GM21737 (cell line): ENCODE measurements at regions not wholly inside any gene's neighbourhood (a gene's known extent, or its start where the extent isn't known, plus 50 kb on each side); places are given as distances from the start of the nearest gene placed in this dataset.
"Not testable (repeated sequence)": the region's sequence is repeated elsewhere in the genome, so short reads cannot be mapped to it uniquely, and the experiment has no call there.

ENCODE experiments used
- ATAC-seq: cut with Tn5 transposase; IDR thresholded peaks from one replicate; pipeline ENCODE4 v1.9.1; 2021; ENCODE audit warnings: mild to moderate bottlenecking, moderate library complexity; ENCODE audit not compliant: unreplicated experiment

- no peak for ATAC-seq
Measured at GRCh38 chr6:93721386-93722048, 302.2 kb upstream of the EPHA7 start.

- ATAC-seq, result no peak
Measured at GRCh38 chr6:93713974-93714373, 294.6 kb upstream of the EPHA7 start.

GRCh38 chr6:93703431-93703830, 284.1 kb upstream of the EPHA7 start:
- no peak for ATAC-seq

- ATAC-seq, result no peak
Measured at GRCh38 chr6:93701526-93701925, 282.2 kb upstream of the EPHA7 start.

- ATAC-seq, result no peak
Measured at GRCh38 chr6:93685494-93685893, 266.1 kb upstream of the EPHA7 start.

- no peak for ATAC-seq
Measured at GRCh38 chr6:93684339-93684738, 265.0 kb upstream of the EPHA7 start.

- ATAC-seq, result no peak
Measured at GRCh38 chr6:93679836-93680235, 260.5 kb upstream of the EPHA7 start.

GRCh38 chr6:93678841-93679454, 259.6 kb upstream of the EPHA7 start:
- no peak for ATAC-seq

- ATAC-seq, result no peak
Measured at GRCh38 chr6:93677264-93677965, 258.1 kb upstream of the EPHA7 start.

- no peak for ATAC-seq
Measured at GRCh38 chr6:93676581-93676980, 257.2 kb upstream of the EPHA7 start.

GRCh38 chr6:93675856-93676417, 256.6 kb upstream of the EPHA7 start:
- ATAC-seq, result no peak

- ATAC-seq, result no peak
Measured at GRCh38 chr6:93663111-93663510, 243.8 kb upstream of the EPHA7 start.

GRCh38 chr6:93654548-93654947, 235.2 kb upstream of the EPHA7 start:
- ATAC-seq, result no peak

- no peak for ATAC-seq
Measured at GRCh38 chr6:93644611-93645010, 225.3 kb upstream of the EPHA7 start.

GRCh38 chr6:93639126-93639525, 219.8 kb upstream of the EPHA7 start:
- no peak for ATAC-seq

- not testable (repeated sequence) for ATAC-seq
Measured at GRCh38 chr6:93636987-93637664, 217.8 kb upstream of the EPHA7 start.

GRCh38 chr6:93624408-93624807, 205.0 kb upstream of the EPHA7 start:
- ATAC-seq, result no peak

- no peak for ATAC-seq
Measured at GRCh38 chr6:93621442-93621841, 202.1 kb upstream of the EPHA7 start.

GRCh38 chr6:93604951-93605350, 185.6 kb upstream of the EPHA7 start:
- no peak for ATAC-seq

GRCh38 chr6:93592417-93592816, 173.1 kb upstream of the EPHA7 start:
- no peak for ATAC-seq

- ATAC-seq, result no peak
Measured at GRCh38 chr6:93586306-93586705, 166.9 kb upstream of the EPHA7 start.
